H1 (cell line): ENCODE measurements at regions not wholly inside any gene's neighbourhood (a gene's known extent, or its start where the extent isn't known, plus 50 kb on each side); places are given as distances from the start of the nearest gene placed in this dataset.

ENCODE experiments used
- TF ChIP-seq, protein P1 (sequence below): fragments of 300-600 bp; sonication (generic); IDR thresholded peaks from 2 replicates; pipeline ENCODE4 v1.7.1; 2012; ENCODE audit warnings: low read length, moderate library complexity, mild to moderate bottlenecking, inconsistent platforms; ENCODE audit not compliant: insufficient replicate concordance

DNA sequence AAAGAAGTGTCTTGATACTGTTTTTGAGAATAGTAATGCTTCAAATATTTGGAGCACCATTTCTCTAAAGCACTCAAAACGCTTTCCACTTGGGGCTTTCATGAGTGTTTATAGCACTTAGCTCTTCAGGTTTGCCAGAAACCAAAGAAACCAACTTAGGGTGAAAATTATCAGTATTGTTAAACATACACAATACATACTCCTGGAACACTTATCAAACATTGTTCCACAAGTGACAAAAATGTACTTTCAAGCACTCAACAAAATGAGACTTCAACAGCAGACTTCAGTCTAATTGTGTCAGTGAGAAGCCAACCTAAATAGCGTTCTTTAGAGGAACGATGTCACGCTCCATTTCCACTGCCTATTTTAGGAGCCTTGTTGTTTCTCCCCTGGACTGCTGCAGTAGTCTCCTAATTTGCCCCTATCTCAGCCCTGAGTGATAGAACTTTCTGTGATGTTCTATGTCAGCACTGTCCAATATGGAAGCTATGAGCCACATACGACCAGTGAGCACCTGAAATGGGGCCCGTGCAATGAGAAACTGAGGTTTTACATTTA is 461.3 kb downstream of the KIF16B start (continued):
- TF ChIP-seq, protein P1, sequence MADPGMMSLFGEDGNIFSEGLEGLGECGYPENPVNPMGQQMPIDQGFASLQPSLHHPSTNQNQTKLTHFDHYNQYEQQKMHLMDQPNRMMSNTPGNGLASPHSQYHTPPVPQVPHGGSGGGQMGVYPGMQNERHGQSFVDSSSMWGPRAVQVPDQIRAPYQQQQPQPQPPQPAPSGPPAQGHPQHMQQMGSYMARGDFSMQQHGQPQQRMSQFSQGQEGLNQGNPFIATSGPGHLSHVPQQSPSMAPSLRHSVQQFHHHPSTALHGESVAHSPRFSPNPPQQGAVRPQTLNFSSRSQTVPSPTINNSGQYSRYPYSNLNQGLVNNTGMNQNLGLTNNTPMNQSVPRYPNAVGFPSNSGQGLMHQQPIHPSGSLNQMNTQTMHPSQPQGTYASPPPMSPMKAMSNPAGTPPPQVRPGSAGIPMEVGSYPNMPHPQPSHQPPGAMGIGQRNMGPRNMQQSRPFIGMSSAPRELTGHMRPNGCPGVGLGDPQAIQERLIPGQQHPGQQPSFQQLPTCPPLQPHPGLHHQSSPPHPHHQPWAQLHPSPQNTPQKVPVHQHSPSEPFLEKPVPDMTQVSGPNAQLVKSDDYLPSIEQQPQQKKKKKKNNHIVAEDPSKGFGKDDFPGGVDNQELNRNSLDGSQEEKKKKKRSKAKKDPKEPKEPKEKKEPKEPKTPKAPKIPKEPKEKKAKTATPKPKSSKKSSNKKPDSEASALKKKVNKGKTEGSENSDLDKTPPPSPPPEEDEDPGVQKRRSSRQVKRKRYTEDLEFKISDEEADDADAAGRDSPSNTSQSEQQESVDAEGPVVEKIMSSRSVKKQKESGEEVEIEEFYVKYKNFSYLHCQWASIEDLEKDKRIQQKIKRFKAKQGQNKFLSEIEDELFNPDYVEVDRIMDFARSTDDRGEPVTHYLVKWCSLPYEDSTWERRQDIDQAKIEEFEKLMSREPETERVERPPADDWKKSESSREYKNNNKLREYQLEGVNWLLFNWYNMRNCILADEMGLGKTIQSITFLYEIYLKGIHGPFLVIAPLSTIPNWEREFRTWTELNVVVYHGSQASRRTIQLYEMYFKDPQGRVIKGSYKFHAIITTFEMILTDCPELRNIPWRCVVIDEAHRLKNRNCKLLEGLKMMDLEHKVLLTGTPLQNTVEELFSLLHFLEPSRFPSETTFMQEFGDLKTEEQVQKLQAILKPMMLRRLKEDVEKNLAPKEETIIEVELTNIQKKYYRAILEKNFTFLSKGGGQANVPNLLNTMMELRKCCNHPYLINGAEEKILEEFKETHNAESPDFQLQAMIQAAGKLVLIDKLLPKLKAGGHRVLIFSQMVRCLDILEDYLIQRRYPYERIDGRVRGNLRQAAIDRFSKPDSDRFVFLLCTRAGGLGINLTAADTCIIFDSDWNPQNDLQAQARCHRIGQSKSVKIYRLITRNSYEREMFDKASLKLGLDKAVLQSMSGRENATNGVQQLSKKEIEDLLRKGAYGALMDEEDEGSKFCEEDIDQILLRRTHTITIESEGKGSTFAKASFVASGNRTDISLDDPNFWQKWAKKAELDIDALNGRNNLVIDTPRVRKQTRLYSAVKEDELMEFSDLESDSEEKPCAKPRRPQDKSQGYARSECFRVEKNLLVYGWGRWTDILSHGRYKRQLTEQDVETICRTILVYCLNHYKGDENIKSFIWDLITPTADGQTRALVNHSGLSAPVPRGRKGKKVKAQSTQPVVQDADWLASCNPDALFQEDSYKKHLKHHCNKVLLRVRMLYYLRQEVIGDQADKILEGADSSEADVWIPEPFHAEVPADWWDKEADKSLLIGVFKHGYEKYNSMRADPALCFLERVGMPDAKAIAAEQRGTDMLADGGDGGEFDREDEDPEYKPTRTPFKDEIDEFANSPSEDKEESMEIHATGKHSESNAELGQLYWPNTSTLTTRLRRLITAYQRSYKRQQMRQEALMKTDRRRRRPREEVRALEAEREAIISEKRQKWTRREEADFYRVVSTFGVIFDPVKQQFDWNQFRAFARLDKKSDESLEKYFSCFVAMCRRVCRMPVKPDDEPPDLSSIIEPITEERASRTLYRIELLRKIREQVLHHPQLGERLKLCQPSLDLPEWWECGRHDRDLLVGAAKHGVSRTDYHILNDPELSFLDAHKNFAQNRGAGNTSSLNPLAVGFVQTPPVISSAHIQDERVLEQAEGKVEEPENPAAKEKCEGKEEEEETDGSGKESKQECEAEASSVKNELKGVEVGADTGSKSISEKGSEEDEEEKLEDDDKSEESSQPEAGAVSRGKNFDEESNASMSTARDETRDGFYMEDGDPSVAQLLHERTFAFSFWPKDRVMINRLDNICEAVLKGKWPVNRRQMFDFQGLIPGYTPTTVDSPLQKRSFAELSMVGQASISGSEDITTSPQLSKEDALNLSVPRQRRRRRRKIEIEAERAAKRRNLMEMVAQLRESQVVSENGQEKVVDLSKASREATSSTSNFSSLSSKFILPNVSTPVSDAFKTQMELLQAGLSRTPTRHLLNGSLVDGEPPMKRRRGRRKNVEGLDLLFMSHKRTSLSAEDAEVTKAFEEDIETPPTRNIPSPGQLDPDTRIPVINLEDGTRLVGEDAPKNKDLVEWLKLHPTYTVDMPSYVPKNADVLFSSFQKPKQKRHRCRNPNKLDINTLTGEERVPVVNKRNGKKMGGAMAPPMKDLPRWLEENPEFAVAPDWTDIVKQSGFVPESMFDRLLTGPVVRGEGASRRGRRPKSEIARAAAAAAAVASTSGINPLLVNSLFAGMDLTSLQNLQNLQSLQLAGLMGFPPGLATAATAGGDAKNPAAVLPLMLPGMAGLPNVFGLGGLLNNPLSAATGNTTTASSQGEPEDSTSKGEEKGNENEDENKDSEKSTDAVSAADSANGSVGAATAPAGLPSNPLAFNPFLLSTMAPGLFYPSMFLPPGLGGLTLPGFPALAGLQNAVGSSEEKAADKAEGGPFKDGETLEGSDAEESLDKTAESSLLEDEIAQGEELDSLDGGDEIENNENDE, result no peak
